ENCODE measurements at regions not wholly inside any gene's neighbourhood (a gene's known extent, or its start where the extent isn't known, plus 50 kb on each side); places are given as distances from the start of the nearest gene placed in this dataset.

GRCh38 chr2:111235192-111236015 is 114.7 kb downstream of the BCL2L11 start:
- Histone ChIP-seq H3K4me3 (ENCODE audit: low read length in 2 of 2) (no peak overlapping the region), H3K27me3 (ENCODE audit: control insufficient read depth in 2 of 2, insufficient read depth in 2 of 2, low read length in 2 of 2) (no peaks in the 10 kb centered on the region), H3K4me1 (ENCODE audit: control insufficient read depth in 2 of 2, insufficient read depth in 2 of 2, low read length in 2 of 2) (no peaks in the 10 kb centered on the region), H3K9me3 (ENCODE audit: control insufficient read depth in 2 of 2, low read length in 2 of 2) (no peaks in the 10 kb centered on the region), H3K27ac (ENCODE audit: low read depth in 2 of 2, low read length in 2 of 2) (no peak overlapping the region), H3K9ac (ENCODE audit: low read depth in 1 of 2, low read length in 2 of 2) (no peak overlapping the region), H3K36me3 (ENCODE audit: control insufficient read depth in 2 of 2, insufficient read depth in 2 of 2, low read length in 2 of 2) (no peaks in the 10 kb centered on the region)

GRCh38 chr2:111236025-111236424 is 115.3 kb downstream of the BCL2L11 start:
- no peaks in the 10 kb centered on the region for H3K4me1 ChIP-seq (ENCODE audit: control insufficient read depth in 2 of 2, insufficient read depth in 2 of 2, low read length in 2 of 2)
- H3K27me3 ChIP-seq (ENCODE audit: control insufficient read depth in 2 of 2, insufficient read depth in 2 of 2, low read length in 2 of 2), result no peaks in the 10 kb centered on the region
- no peaks in the 10 kb centered on the region for H3K36me3 ChIP-seq (ENCODE audit: control insufficient read depth in 2 of 2, insufficient read depth in 2 of 2, low read length in 2 of 2)
- H3K9me3 ChIP-seq (ENCODE audit: control insufficient read depth in 2 of 2, low read length in 2 of 2), result no peaks in the 10 kb centered on the region
- H3K27ac ChIP-seq (ENCODE audit: low read depth in 2 of 2, low read length in 2 of 2), result no peak overlapping the region
- no peak overlapping the region for H3K9ac ChIP-seq (ENCODE audit: low read depth in 1 of 2, low read length in 2 of 2)
- H3K4me3 ChIP-seq (ENCODE audit: low read length in 2 of 2), result no peak overlapping the region

GRCh38 chr2:111238296-111238695 is 117.6 kb downstream of the BCL2L11 start:
- Histone ChIP-seq H3K4me1 (ENCODE audit: control insufficient read depth in 2 of 2, insufficient read depth in 2 of 2, low read length in 2 of 2) (no peaks in the 10 kb centered on the region), H3K36me3 (ENCODE audit: control insufficient read depth in 2 of 2, insufficient read depth in 2 of 2, low read length in 2 of 2) (no peaks in the 10 kb centered on the region), H3K9me3 (ENCODE audit: control insufficient read depth in 2 of 2, low read length in 2 of 2) (no peaks in the 10 kb centered on the region), H3K27me3 (ENCODE audit: control insufficient read depth in 2 of 2, insufficient read depth in 2 of 2, low read length in 2 of 2) (no peaks in the 10 kb centered on the region), H3K27ac (ENCODE audit: low read depth in 2 of 2, low read length in 2 of 2) (no peak overlapping the region), H3K9ac (ENCODE audit: low read depth in 1 of 2, low read length in 2 of 2) (no peak overlapping the region), H3K4me3 (ENCODE audit: low read length in 2 of 2) (no peak overlapping the region)

- Histone ChIP-seq H3K27me3 (ENCODE audit: control insufficient read depth in 2 of 2, insufficient read depth in 2 of 2, low read length in 2 of 2) (no peaks in the 10 kb centered on the region), H3K9ac (ENCODE audit: low read depth in 1 of 2, low read length in 2 of 2) (no peak overlapping the region), H3K4me1 (ENCODE audit: control insufficient read depth in 2 of 2, insufficient read depth in 2 of 2, low read length in 2 of 2) (no peaks in the 10 kb centered on the region), H3K4me3 (ENCODE audit: low read length in 2 of 2) (no peak overlapping the region), H3K9me3 (ENCODE audit: control insufficient read depth in 2 of 2, low read length in 2 of 2) (no peaks in the 10 kb centered on the region), H3K36me3 (ENCODE audit: control insufficient read depth in 2 of 2, insufficient read depth in 2 of 2, low read length in 2 of 2) (no peaks in the 10 kb centered on the region), H3K27ac (ENCODE audit: low read depth in 2 of 2, low read length in 2 of 2) (no peak overlapping the region)
Observed at GRCh38 chr2:111239107-111239506, 118.4 kb downstream of the BCL2L11 start.

- H3K9ac ChIP-seq (ENCODE audit: low read depth in 1 of 2, low read length in 2 of 2), result no peak overlapping the region
- H3K4me3 ChIP-seq (ENCODE audit: low read length in 2 of 2), result no peak overlapping the region
- no peak overlapping the region for H3K27ac ChIP-seq (ENCODE audit: low read depth in 2 of 2, low read length in 2 of 2)
- H3K27me3 ChIP-seq (ENCODE audit: control insufficient read depth in 2 of 2, insufficient read depth in 2 of 2, low read length in 2 of 2), result no peaks in the 10 kb centered on the region
- no peaks in the 10 kb centered on the region for H3K9me3 ChIP-seq (ENCODE audit: control insufficient read depth in 2 of 2, low read length in 2 of 2)
- H3K36me3 ChIP-seq (ENCODE audit: control insufficient read depth in 2 of 2, insufficient read depth in 2 of 2, low read length in 2 of 2), result no peaks in the 10 kb centered on the region
- H3K4me1 ChIP-seq (ENCODE audit: control insufficient read depth in 2 of 2, insufficient read depth in 2 of 2, low read length in 2 of 2), result no peaks in the 10 kb centered on the region
Observed at GRCh38 chr2:111239581-111240249, 119.0 kb downstream of the BCL2L11 start.

- no peaks in the 10 kb centered on the region for H3K27me3 ChIP-seq (ENCODE audit: control insufficient read depth in 2 of 2, insufficient read depth in 2 of 2, low read length in 2 of 2)
- no peak overlapping the region for H3K27ac ChIP-seq (ENCODE audit: low read depth in 2 of 2, low read length in 2 of 2)
- H3K9ac ChIP-seq (ENCODE audit: low read depth in 1 of 2, low read length in 2 of 2), result no peak overlapping the region
- H3K4me3 ChIP-seq (ENCODE audit: low read length in 2 of 2), result no peak overlapping the region
- no peaks in the 10 kb centered on the region for H3K36me3 ChIP-seq (ENCODE audit: control insufficient read depth in 2 of 2, insufficient read depth in 2 of 2, low read length in 2 of 2)
- H3K4me1 ChIP-seq (ENCODE audit: control insufficient read depth in 2 of 2, insufficient read depth in 2 of 2, low read length in 2 of 2), result no peaks in the 10 kb centered on the region
- no peaks in the 10 kb centered on the region for H3K9me3 ChIP-seq (ENCODE audit: control insufficient read depth in 2 of 2, low read length in 2 of 2)
Observed at GRCh38 chr2:111243295-111243694, 122.6 kb downstream of the BCL2L11 start.

- no peaks in the 10 kb centered on the region for H3K4me1 ChIP-seq (ENCODE audit: control insufficient read depth in 2 of 2, insufficient read depth in 2 of 2, low read length in 2 of 2)
- H3K36me3 ChIP-seq (ENCODE audit: control insufficient read depth in 2 of 2, insufficient read depth in 2 of 2, low read length in 2 of 2), result no peaks in the 10 kb centered on the region
- no peak overlapping the region for H3K9ac ChIP-seq (ENCODE audit: low read depth in 1 of 2, low read length in 2 of 2)
- H3K27me3 ChIP-seq (ENCODE audit: control insufficient read depth in 2 of 2, insufficient read depth in 2 of 2, low read length in 2 of 2), result no peaks in the 10 kb centered on the region
- no peak overlapping the region for H3K4me3 ChIP-seq (ENCODE audit: low read length in 2 of 2)
- H3K9me3 ChIP-seq (ENCODE audit: control insufficient read depth in 2 of 2, low read length in 2 of 2), result no peaks in the 10 kb centered on the region
- H3K27ac ChIP-seq (ENCODE audit: low read depth in 2 of 2, low read length in 2 of 2), result no peak overlapping the region
Observed at GRCh38 chr2:111244864-111245263, 124.2 kb downstream of the BCL2L11 start.

- H3K4me1 ChIP-seq (ENCODE audit: control insufficient read depth in 2 of 2, insufficient read depth in 2 of 2, low read length in 2 of 2), result no peaks in the 10 kb centered on the region
- H3K9me3 ChIP-seq (ENCODE audit: control insufficient read depth in 2 of 2, low read length in 2 of 2), result no peaks in the 10 kb centered on the region
- no peak overlapping the region for H3K9ac ChIP-seq (ENCODE audit: low read depth in 1 of 2, low read length in 2 of 2)
- H3K36me3 ChIP-seq (ENCODE audit: control insufficient read depth in 2 of 2, insufficient read depth in 2 of 2, low read length in 2 of 2), result no peaks in the 10 kb centered on the region
- no peaks in the 10 kb centered on the region for H3K27me3 ChIP-seq (ENCODE audit: control insufficient read depth in 2 of 2, insufficient read depth in 2 of 2, low read length in 2 of 2)
- no peak overlapping the region for H3K4me3 ChIP-seq (ENCODE audit: low read length in 2 of 2)
- H3K27ac ChIP-seq (ENCODE audit: low read depth in 2 of 2, low read length in 2 of 2), result no peak overlapping the region
Observed at GRCh38 chr2:111246620-111247061, 125.9 kb downstream of the BCL2L11 start.

- no peaks in the 10 kb centered on the region for H3K4me1 ChIP-seq (ENCODE audit: control insufficient read depth in 2 of 2, insufficient read depth in 2 of 2, low read length in 2 of 2)
- no peaks in the 10 kb centered on the region for H3K27me3 ChIP-seq (ENCODE audit: control insufficient read depth in 2 of 2, insufficient read depth in 2 of 2, low read length in 2 of 2)
- H3K9ac ChIP-seq (ENCODE audit: low read depth in 1 of 2, low read length in 2 of 2), result no peak overlapping the region
- H3K4me3 ChIP-seq (ENCODE audit: low read length in 2 of 2), result no peak overlapping the region
- no peaks in the 10 kb centered on the region for H3K36me3 ChIP-seq (ENCODE audit: control insufficient read depth in 2 of 2, insufficient read depth in 2 of 2, low read length in 2 of 2)
- H3K9me3 ChIP-seq (ENCODE audit: control insufficient read depth in 2 of 2, low read length in 2 of 2), result no peaks in the 10 kb centered on the region
- no peak overlapping the region for H3K27ac ChIP-seq (ENCODE audit: low read depth in 2 of 2, low read length in 2 of 2)
Observed at GRCh38 chr2:111247491-111247890, 126.8 kb downstream of the BCL2L11 start.

GRCh38 chr2:111249806-111250205 is 129.1 kb downstream of the BCL2L11 start:
- H3K27me3 ChIP-seq (ENCODE audit: control insufficient read depth in 2 of 2, insufficient read depth in 2 of 2, low read length in 2 of 2), result no peaks in the 10 kb centered on the region
- no peak overlapping the region for H3K9ac ChIP-seq (ENCODE audit: low read depth in 1 of 2, low read length in 2 of 2)
- no peaks in the 10 kb centered on the region for H3K36me3 ChIP-seq (ENCODE audit: control insufficient read depth in 2 of 2, insufficient read depth in 2 of 2, low read length in 2 of 2)
- H3K4me3 ChIP-seq (ENCODE audit: low read length in 2 of 2), result no peak overlapping the region
- H3K4me1 ChIP-seq (ENCODE audit: control insufficient read depth in 2 of 2, insufficient read depth in 2 of 2, low read length in 2 of 2), result no peaks in the 10 kb centered on the region
- no peaks in the 10 kb centered on the region for H3K9me3 ChIP-seq (ENCODE audit: control insufficient read depth in 2 of 2, low read length in 2 of 2)
- no peak overlapping the region for H3K27ac ChIP-seq (ENCODE audit: low read depth in 2 of 2, low read length in 2 of 2)

All from mucosa of rectum (tissue), 2 donors.